Tibial nerve (tissue), 4 donors: ENCODE measurements at regions not wholly inside any gene's neighbourhood (a gene's known extent, or its start where the extent isn't known, plus 50 kb on each side); places are given as distances from the start of the nearest gene placed in this dataset.

ENCODE experiments used
- DNase-seq, 2 donors: peaks; one replicate each; pipeline ENCODE4 v3.0.0-alpha.2; 2019; ENCODE audit warnings: low spot score in 2 of 2
- H3K27ac ChIP-seq, 4 donors: fragments of 200-600 bp; sonication (generic) in 3 of 4; one replicate each; pipeline ENCODE4 v1.5.1; 2017 to 2019; ENCODE audit warnings: mild to moderate bottlenecking in 1 of 4
- H3K27me3 ChIP-seq, 2 donors: fragments of 200-600 bp; sonication (generic) in 1 of 2; one replicate each; pipeline versions ENCODE4 v1.5.1 to v1.6.0; 2017 to 2019
- H3K36me3 ChIP-seq, 3 donors: fragments of 200-600 bp; sonication (generic); one replicate each; pipeline ENCODE4 v1.5.1; 2018 to 2019
- H3K4me1 ChIP-seq, 4 donors: fragments of 200-600 bp; sonication (generic) in 3 of 4; one replicate each; pipeline ENCODE4 v1.5.1; 2017 to 2019
- H3K4me3 ChIP-seq, 4 donors: fragments of 200-600 bp; sonication (generic) in 3 of 4; one replicate each; pipeline ENCODE4 v1.5.1; 2017 to 2019; ENCODE audit warnings: mild to moderate bottlenecking in 1 of 4, moderate library complexity in 1 of 4
- H3K9me3 ChIP-seq, 4 donors: fragments of 200-600 bp; sonication (generic) in 3 of 4; one replicate each; pipeline ENCODE4 v1.5.1; 2017 to 2019
- EP300 ChIP-seq, 2 donors: sonication (generic); formaldehyde crosslinking; IDR thresholded peaks; one replicate each; pipeline ENCODE4 v1.6.1; 2017; ENCODE audit warnings: antibody characterized with exemption in 2 of 2, mild to moderate bottlenecking in 1 of 2
- POLR2A ChIP-seq, 2 donors: fragments of 450-650 bp; IDR thresholded peaks; one replicate each; pipeline ENCODE4 v1.6.1; 2017; ENCODE audit warnings: antibody characterized with exemption in 2 of 2, mild to moderate bottlenecking in 2 of 2, moderate library complexity in 2 of 2
- WGBS, 2 donors: methylation state at CpG; one replicate each; pipeline ENCODE4 v1.1.5; 2018; 5-methylcytosine and 5-hydroxymethylcytosine counted together
- TF ChIP-seq, protein P1 (sequence below), 5 experiments: fragments of 200-600 bp in 3 of 5; fragments of 450-650 bp in 2 of 5; sonication (generic) in 3 of 5; IDR thresholded peaks; one replicate each; pipeline ENCODE4 v1.5.1; 2016 to 2019; ENCODE audit warnings: antibody characterized with exemption in 5 of 5, mild to moderate bottlenecking in 3 of 5, moderate library complexity in 2 of 5

DNA sequence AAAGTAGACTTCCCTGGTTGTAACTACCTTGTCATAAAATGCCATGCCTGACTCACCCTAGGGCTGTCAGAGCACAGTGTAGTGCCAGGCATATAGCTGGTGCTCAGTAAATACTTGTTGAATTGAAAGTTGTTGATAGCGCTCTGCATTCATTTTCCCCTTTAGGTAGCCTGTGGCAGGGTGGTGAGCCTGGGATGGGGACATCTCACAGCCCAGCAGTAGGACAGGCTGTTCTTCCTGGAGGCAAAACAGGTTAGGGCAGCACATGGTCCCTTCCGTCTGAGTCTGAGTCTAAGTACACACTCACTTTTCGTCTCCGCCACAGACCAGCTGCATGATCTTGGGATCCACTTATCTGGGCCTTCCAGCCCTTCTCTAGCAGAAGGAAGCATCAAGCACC, 401.9 kb downstream of the ZSWIM6 start:
- Histone ChIP-seq H3K9me3 (no peaks in the 10 kb centered on the region), H3K27me3 (no peaks in the 10 kb centered on the region), H3K4me1 (peaks cover 0 to 33% (median 3%) of the 10 kb centered on the region in 4 donors), H3K27ac (no peak overlapping the region), H3K4me3 (no peak overlapping the region), H3K36me3 (no peaks in the 10 kb centered on the region)
- whole genome bisulfite sequencing, 2 donors: 95 to 99% methylated on average over 4 of the region's 4 CpGs
- TF ChIP-seq, protein P1, sequence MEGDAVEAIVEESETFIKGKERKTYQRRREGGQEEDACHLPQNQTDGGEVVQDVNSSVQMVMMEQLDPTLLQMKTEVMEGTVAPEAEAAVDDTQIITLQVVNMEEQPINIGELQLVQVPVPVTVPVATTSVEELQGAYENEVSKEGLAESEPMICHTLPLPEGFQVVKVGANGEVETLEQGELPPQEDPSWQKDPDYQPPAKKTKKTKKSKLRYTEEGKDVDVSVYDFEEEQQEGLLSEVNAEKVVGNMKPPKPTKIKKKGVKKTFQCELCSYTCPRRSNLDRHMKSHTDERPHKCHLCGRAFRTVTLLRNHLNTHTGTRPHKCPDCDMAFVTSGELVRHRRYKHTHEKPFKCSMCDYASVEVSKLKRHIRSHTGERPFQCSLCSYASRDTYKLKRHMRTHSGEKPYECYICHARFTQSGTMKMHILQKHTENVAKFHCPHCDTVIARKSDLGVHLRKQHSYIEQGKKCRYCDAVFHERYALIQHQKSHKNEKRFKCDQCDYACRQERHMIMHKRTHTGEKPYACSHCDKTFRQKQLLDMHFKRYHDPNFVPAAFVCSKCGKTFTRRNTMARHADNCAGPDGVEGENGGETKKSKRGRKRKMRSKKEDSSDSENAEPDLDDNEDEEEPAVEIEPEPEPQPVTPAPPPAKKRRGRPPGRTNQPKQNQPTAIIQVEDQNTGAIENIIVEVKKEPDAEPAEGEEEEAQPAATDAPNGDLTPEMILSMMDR (IDR thresholded peaks at IDR 0.05): no peak
- TF ChIP-seq EP300 (IDR thresholded peaks at IDR 0.05) (no peak), POLR2A (IDR thresholded peaks at IDR 0.05) (no peak)
- no peak for DNase-seq

DNA sequence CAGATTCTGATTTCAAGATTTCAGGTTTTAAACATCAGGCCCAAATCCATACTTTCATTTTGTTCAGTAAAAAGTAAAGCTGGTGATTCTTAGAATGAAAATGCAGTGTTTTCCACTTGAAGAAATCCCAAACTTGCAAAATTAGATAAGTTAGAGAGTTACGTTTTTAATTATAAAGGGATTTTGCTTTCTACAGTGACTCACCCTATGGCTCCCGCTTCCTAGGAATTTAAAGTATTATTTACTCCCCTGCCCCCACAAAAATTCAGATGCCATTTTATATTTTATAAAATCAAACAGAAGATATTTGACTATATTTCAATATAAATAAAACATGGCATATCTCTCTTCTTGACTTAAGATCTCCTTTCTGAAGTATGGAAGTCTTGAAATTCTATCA, 402.9 kb downstream of the ZSWIM6 start:
- no peak for TF ChIP-seq EP300 (IDR thresholded peaks at IDR 0.05)
- TF ChIP-seq, protein P1 (IDR thresholded peaks at IDR 0.05): no peak
- no peak for TF ChIP-seq POLR2A (IDR thresholded peaks at IDR 0.05)
- 46 to 78% methylated on average over 2 of the region's 2 CpGs for WGBS, 2 donors
- Histone ChIP-seq H3K36me3 (no peaks in the 10 kb centered on the region), H3K27ac (no peak overlapping the region), H3K4me1 (peaks cover 0 to 33% (median 3%) of the 10 kb centered on the region in 4 donors), H3K27me3 (no peaks in the 10 kb centered on the region), H3K4me3 (no peak overlapping the region), H3K9me3 (no peaks in the 10 kb centered on the region)
- no peak for DNase-seq

DNA sequence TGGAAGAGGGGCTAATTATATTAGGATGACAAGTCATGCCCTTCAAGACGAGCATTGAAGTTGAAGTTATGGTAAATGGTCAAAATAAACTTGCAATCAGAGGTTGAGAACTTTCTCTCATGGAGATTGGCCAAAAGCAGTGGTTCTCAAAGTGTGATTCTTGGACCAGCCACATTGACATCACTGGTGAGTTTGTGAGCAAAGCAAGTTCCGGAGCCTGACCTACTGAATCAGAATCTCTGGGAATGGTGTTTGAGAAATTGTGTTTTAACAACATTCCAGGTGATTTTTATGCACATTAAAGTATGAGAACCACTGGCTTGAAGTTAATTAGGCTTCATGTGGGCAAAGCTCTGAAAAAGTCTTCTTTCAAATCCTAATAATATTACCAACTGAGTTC, 403.5 kb downstream of the ZSWIM6 start:
- H3K9me3 ChIP-seq: no peaks in the 10 kb centered on the region
- no peak overlapping the region for H3K4me3 ChIP-seq
- WGBS, 2 donors: 83 to 84% methylated on average over 2 of the region's 2 CpGs
- H3K27ac ChIP-seq: no peak overlapping the region
- H3K36me3 ChIP-seq: no peaks in the 10 kb centered on the region
- H3K4me1 ChIP-seq: peaks cover 0 to 33% (median 3%) of the 10 kb centered on the region in 4 donors
- TF ChIP-seq POLR2A (IDR thresholded peaks at IDR 0.05): no peak
- no peak for TF ChIP-seq EP300 (IDR thresholded peaks at IDR 0.05)
- TF ChIP-seq, protein P1 (IDR thresholded peaks at IDR 0.05): no peak
- no peaks in the 10 kb centered on the region for H3K27me3 ChIP-seq
- no peak for DNase-seq

DNA sequence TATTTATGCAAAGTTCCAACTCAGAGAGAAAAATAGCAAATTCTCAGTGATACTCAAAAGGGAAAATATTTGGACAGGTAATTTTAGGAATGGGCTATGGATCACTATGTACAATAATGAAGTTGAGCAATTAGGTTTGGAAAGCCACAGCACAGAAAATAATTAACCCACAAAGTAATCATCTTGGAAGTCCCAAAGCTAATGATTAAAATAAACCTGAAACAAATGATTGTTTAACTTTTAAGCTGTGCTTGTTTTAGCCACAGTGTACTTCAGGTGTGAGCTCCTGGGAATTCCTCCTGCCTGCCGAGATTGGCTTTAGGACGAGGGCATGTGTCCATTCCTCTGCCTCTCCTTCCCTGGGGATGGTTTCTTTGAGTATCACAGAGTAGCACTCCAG, 403.9 kb downstream of the ZSWIM6 start:
- peaks cover 0 to 31% (median 3%) of the 10 kb centered on the region in 4 donors for H3K4me1 ChIP-seq
- TF ChIP-seq, protein P1 (IDR thresholded peaks at IDR 0.05): no peak
- TF ChIP-seq POLR2A (IDR thresholded peaks at IDR 0.05) (no peak), EP300 (IDR thresholded peaks at IDR 0.05) (no peak)
- H3K27ac ChIP-seq: peak overlapping the region in 1 of 4 donors; percentile 20
- no peaks in the 10 kb centered on the region for H3K36me3 ChIP-seq
- no peak overlapping the region for H3K4me3 ChIP-seq
- no peak for DNase-seq
- no peaks in the 10 kb centered on the region for H3K9me3 ChIP-seq
- H3K27me3 ChIP-seq: no peaks in the 10 kb centered on the region
- 74 to 86% methylated on average over 2 of the region's 2 CpGs for WGBS, 2 donors

DNA sequence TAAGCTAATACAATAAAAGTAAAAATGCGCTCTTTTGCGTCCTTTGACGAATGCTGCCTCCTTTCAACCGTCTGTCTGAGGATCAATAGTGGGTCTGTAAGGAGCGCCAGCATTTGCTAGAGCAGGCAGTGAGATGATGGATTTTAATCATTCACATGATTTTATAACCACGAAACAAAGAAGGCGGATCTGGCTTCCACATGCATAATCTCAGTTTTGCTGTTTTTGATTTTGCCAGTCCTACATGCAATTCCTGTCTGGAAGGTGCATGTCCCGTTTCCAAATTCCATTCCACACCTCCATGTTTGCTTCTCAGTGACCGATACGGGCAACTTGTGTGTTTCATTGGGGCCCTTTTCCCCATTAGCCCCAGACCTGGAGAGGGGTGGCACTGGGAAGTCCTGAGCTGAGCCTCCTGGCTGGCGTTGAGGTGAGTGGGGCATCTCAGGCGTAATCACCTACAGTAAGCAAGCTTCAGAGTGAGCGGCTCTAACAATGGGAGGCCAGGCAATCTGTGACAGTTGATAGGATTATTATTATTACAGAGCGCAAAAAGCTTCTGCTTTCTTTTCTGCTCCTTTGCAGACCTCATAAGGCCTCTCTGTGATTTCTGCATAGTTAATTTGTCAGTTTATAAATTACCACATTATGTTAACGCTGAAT, 405.4 kb downstream of the ZSWIM6 start:
- no peaks in the 10 kb centered on the region for H3K9me3 ChIP-seq
- DNase-seq: no peak
- 67 to 84% methylated on average over 15 of the region's 15 CpGs for WGBS, 2 donors
- TF ChIP-seq EP300 (IDR thresholded peaks at IDR 0.05): no peak
- TF ChIP-seq, protein P1 (IDR thresholded peaks at IDR 0.05): no peak
- no peak for TF ChIP-seq POLR2A (IDR thresholded peaks at IDR 0.05)
- H3K4me1 ChIP-seq: peaks cover 0 to 17% (median 3%) of the 10 kb centered on the region in 4 donors
- H3K27me3 ChIP-seq: no peaks in the 10 kb centered on the region
- H3K36me3 ChIP-seq: no peaks in the 10 kb centered on the region
- H3K4me3 ChIP-seq: no peak overlapping the region
- H3K27ac ChIP-seq: peak overlapping the region in 2 of 4 donors; percentile 10 to 19
